ENCODE measurements at regions not wholly inside any gene's neighbourhood (a gene's known extent, or its start where the extent isn't known, plus 50 kb on each side); places are given as distances from the start of the nearest gene placed in this dataset.

DNA sequence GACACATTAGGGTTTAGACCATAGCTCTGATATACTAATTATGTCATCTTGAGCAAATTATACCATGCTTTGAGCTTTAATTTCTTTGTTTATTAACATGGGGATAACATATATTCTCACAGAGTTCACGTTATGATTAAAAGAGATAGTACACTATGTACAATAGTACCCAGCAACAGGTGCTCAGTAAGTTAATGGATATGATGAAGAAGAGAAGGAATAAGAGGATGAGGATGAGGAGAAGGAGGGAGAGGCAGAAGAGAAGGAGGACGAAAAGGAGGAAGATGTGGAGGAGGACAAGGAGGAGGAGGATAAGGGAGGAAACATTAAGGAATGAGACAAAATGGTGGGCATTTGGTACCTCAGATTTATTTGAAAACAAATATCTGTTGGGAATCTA is 260.4 kb downstream of the SH2D1A start:
- TF ChIP-seq, protein P1, sequence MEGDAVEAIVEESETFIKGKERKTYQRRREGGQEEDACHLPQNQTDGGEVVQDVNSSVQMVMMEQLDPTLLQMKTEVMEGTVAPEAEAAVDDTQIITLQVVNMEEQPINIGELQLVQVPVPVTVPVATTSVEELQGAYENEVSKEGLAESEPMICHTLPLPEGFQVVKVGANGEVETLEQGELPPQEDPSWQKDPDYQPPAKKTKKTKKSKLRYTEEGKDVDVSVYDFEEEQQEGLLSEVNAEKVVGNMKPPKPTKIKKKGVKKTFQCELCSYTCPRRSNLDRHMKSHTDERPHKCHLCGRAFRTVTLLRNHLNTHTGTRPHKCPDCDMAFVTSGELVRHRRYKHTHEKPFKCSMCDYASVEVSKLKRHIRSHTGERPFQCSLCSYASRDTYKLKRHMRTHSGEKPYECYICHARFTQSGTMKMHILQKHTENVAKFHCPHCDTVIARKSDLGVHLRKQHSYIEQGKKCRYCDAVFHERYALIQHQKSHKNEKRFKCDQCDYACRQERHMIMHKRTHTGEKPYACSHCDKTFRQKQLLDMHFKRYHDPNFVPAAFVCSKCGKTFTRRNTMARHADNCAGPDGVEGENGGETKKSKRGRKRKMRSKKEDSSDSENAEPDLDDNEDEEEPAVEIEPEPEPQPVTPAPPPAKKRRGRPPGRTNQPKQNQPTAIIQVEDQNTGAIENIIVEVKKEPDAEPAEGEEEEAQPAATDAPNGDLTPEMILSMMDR (IDR thresholded peaks at IDR 0.05; ENCODE audit: insufficient read depth, missing control alignments), result no peak
- FAIRE-seq (no peak), DNase-seq (ENCODE audit: insufficient read length, low spot score) (no peak)

DNA sequence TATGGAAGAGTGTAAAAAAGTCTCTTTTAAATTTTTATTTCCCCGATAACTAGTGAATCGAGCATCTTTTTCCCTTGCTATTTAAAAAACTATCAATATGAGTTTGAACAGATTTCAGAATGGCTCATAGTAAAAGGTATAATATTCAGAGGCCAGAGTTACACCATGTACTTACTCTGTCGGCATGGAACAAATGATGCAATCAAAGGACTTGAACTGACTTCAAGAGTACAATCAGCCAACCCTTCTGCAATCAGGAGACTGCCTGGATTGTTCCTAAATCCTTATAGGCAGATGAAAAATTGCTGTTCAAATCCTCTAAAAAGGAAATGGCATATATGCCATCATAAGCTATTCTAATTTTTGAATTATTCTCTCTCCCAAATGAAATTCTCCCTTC is 273.3 kb downstream of the SH2D1A start:
- DNase-seq (ENCODE audit: insufficient read length, low spot score) (no peak), FAIRE-seq (no peak)
- TF ChIP-seq, protein P1 (IDR thresholded peaks at IDR 0.05; ENCODE audit: insufficient read depth, missing control alignments), result no peak

DNA sequence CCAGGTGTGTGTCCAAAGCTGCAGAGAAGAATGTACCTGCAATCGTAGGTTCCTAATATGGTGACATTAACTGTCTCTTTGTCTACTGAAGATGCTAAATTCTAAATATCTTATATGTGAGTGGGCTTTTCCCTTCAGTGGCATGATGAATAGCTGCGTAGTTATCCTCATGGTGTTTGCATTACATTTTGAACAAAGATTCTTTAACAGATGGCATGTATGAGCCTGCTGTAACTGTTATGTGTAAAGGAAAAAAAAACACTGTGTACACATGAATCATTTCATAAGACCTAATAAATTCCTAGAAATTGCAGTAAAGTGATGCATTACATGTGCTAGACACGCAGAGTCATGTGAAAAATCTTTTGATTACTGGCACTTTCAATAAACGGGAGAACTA is 288.0 kb downstream of the SH2D1A start:
- no peak for FAIRE-seq
- no peak for DNase-seq (ENCODE audit: insufficient read length, low spot score)
- TF ChIP-seq, protein P1 (IDR thresholded peaks at IDR 0.05; ENCODE audit: insufficient read depth, missing control alignments), result no peak

DNA sequence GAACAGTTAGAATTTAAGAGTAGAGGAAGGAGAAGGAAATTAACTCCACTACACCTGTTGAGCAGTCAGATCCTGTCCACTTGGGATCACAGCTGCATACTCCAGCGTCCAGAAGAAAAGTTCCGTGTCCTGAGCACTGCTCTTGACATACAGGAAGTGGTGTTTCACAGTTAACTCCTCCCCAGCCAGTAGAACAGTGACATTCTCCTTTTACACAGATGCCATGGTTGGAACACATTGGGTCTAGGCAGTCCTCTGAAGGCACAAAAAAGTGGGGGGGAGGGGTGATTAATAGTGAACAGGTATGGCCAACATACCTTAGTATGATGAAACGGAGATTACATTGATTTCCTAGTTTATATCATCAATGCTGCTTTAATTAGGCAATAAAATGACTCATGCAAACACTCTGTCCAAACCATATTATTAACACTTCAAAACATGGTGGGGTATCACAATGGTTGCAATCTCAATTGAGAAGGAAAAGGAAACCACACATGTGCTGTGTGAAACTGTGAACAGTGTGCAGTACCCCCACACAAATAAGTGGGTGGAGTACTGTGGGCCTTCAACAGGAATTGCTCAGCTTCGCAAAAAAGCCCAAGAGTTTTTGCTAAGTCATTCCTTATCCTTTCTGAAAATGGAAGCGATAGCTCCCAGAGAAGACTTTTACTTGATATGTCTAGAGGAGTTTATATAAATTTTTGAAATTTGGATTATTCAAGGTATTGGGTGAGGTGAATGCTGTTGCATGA is 295.6 kb downstream of the SH2D1A start:
- no peak for FAIRE-seq
- TF ChIP-seq, protein P1 (IDR thresholded peaks at IDR 0.05; ENCODE audit: insufficient read depth, missing control alignments), result no peak
- DNase-seq (ENCODE audit: insufficient read length, low spot score), result no peak

DNA sequence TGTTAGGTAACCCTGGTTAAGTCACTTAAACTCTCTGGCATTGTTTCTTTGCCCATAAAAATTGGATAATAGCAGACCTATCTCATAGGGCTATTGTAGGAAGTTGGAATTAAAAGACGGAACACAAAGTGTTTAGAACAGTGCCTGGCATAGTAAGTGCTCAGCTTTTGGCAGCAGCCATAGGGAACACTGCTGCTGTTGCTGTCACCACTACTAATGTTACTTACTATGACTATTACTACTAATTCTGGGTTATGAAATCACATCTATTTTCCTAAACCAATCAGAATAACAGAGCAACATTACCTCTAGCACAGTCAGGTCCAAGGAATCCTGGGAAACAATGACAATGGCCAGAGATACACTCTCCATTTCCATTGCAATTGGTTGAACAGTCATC is 300.0 kb downstream of the SH2D1A start:
- TF ChIP-seq, protein P1 (IDR thresholded peaks at IDR 0.05; ENCODE audit: insufficient read depth, missing control alignments), result no peak
- DNase-seq (ENCODE audit: insufficient read length, low spot score) (no peak), FAIRE-seq (no peak)

DNA sequence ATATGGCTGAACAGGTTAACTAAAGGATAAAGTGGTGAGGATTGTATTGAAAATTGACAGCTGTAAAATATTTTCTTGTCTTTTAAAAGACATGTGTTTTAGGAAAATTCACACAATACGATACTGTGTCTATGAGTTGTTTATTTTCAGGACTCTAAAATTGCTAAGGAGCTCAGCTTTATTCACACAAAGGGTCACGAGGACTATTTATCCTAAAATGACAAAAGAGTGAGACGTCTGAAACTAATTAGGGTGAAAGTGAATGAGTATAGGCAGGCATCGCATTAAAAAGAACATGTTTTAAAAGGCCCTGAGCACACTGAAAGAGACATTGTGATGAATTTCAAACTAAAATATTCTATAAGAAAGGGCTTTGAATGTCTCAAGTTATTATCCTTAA is 304.7 kb downstream of the SH2D1A start:
- no peak for FAIRE-seq
- no peak for DNase-seq (ENCODE audit: insufficient read length, low spot score)
- TF ChIP-seq, protein P1 (IDR thresholded peaks at IDR 0.05; ENCODE audit: insufficient read depth, missing control alignments), result no peak

DNA sequence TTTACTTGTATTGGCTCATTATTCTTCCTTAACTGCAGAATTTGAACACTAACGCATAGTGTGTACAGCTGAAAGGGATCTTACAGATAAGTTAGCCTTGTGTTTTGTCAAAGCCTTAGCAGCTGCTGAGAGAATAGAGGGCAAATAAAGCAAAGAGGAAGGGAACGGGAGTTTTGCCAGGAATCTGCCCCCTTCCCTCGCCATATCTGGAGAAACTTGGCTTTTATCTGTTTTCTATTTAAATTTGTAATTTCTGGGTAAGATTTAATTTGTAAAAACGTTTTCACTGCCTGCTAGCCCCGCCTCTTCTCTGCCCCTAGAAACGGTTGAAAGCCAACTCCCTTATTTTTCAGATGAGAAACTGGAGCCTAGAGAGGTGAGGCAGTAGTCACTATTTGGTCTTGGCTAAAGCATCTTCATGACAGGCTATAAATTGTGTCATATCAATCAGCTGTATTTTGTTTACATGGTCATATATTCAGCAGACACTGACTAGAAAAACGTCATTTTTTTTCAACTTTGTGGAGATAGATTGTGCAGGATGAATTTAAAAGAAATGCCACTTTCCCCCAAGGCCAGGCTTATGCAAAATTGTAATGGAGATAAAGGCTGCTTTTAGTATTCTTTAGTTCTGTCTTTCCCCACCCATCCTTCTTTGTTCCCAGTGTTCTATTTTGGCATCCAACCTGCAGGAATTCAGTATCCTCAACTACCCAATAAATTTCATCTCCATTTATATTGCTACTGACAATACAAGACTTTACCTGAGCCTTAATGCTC is 319.4 kb downstream of the SH2D1A start:
- TF ChIP-seq, protein P1 (IDR thresholded peaks at IDR 0.05; ENCODE audit: insufficient read depth, missing control alignments), result no peak
- FAIRE-seq, result no peak
- no peak for DNase-seq (ENCODE audit: insufficient read length, low spot score)

Data from D721Med (cell line).